NCI-H1105 treated with DMSO at 0.1 percent for 48 hours (cell line): ENCODE measurements at regions not wholly inside any gene's neighbourhood (a gene's known extent, or its start where the extent isn't known, plus 50 kb on each side); places are given as distances from the start of the nearest gene placed in this dataset.
"Not testable (repeated sequence)": the region's sequence is repeated elsewhere in the genome, so short reads cannot be mapped to it uniquely, and the experiment has no call there.

Experiments used
- DNase-seq: peaks from one replicate; lab custom pipeline; 2025; lab: John Stamatoyannopoulos, UW

DNA sequence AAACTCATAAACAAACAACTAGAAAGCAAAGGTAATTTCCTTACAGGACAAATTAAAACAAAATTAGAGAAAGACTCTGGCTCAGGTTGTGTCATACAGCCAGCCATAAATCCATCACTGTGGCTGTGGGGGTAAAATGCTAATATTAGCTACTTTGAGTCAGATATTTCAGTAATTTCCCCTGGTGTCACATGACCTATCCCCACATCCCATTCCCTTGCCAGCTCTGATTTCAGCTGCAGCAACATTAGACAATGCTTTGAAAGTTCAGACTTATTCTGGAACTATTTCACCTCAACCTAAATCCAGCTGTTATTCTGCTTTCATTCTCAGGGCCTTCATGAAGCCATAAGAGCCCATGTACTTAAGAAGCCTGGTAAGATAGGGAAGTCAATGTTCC, 55.3 kb downstream of the RPL10L start:
- no peak for DNase-seq

DNA sequence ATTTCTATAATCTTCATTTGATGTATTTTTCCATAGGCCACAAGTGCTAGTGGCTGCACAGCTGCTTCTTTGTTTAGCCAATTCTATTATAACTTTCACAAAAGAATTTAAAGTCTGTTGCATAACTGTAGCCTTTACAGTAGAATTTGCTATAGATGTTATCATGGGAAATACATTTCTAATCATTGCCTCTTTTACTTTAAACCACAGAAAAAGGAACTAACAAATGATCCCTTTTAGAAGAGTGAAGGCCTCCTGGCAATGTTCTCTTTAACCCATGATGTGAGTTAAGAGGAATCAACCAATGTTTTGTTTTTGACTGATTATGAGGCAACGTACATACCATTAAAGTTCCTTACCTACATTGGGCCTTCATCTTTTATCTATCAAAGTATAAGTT, 68.8 kb downstream of the RPL10L start:
- DNase-seq: no peak

- peak; percentile 61 for DNase-seq
Measured at GRCh38 chr14:46581036-46581671, 70.4 kb downstream of the RPL10L start.

- no peak for DNase-seq
Measured at GRCh38 chr14:46574978-46575375, 76.6 kb downstream of the RPL10L start.

- no peak for DNase-seq
Measured at GRCh38 chr14:46574221-46574977, 77.2 kb downstream of the RPL10L start.

GRCh38 chr14:46573498-46573897, 78.1 kb downstream of the RPL10L start:
- DNase-seq: no peak

GRCh38 chr14:46571970-46572369, 79.6 kb downstream of the RPL10L start:
- no peak for DNase-seq

DNA sequence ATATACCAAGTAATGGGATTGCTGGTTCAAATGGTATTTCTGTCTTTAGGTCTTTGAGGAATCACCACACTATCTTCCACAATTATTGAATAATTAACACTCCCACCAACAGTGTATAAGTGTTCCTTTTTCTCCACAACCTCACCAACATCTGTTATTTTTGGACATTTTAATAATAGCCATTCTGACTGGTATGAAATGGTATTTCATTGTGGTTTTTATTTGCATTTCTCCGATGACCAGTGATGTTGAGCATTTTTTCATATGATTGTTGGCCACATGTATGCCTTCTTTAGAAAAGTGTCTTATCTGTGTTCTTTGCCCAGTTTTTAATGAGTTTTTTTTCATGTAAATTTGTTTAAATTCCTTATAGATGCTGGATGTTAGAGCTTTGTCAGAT, 83.4 kb downstream of the RPL10L start:
- not testable (repeated sequence) for DNase-seq

- peak; percentile 3 for DNase-seq
Measured at GRCh38 chr14:46550836-46551235, 100.7 kb downstream of the RPL10L start.

- no peak for DNase-seq
Measured at GRCh38 chr14:46540986-46541385, 110.6 kb downstream of the RPL10L start.

GRCh38 chr14:46519121-46519520, 132.5 kb downstream of the RPL10L start:
- DNase-seq: no peak

DNA sequence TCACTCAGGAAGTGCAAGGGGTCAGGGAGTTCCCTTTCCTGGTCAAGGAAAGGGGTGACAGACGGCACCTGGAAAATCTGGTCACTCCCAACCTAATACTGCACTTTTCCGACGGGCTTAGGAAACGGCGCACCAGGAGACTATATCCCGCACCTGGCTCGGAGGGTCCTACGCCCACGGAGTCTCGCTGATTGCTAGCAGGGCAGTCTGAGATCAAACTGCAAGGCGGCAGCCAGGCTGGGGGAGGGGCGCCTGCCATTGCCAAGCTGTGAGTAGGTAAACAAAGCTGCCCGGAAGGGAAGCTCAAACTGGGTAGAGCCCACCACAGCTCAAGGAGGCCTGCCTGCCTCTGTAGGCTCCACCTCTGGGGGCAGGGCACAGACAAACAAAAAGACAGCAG, 142.8 kb downstream of the RPL10L start:
- peak; percentile 39 for DNase-seq

DNA sequence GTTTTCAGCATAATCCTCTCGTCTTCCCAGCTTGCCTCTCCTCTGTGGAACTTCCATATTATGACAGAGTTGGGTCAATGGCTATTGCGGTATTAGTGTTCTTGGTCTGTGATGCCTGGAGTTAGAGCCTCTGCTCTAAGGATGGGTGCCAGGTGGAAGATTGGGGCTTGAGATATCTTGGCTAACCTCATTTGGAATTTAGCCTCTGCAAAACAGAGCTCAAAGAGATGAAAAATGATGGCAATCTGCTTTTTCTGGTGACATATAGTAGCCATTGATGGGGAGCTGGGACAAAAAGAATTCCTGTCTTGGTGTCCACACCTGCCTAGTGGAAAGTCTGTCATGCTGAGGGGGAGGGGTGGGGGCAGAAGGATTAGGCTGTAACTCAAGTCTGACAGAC, 152.1 kb downstream of the RPL10L start:
- DNase-seq: no peak

GRCh38 chr14:46496409-46496808, 155.2 kb downstream of the RPL10L start:
- DNase-seq: no peak

- DNase-seq: peak; percentile 11
Measured at GRCh38 chr14:46490238-46490685, 161.3 kb downstream of the RPL10L start.

- DNase-seq: no peak
Measured at GRCh38 chr14:46488374-46488773, 163.2 kb downstream of the RPL10L start.

- DNase-seq: no peak
Measured at GRCh38 chr14:46487582-46488350, 163.8 kb downstream of the RPL10L start.

GRCh38 chr14:46482200-46482599, 169.4 kb downstream of the RPL10L start:
- DNase-seq: no peak

DNA sequence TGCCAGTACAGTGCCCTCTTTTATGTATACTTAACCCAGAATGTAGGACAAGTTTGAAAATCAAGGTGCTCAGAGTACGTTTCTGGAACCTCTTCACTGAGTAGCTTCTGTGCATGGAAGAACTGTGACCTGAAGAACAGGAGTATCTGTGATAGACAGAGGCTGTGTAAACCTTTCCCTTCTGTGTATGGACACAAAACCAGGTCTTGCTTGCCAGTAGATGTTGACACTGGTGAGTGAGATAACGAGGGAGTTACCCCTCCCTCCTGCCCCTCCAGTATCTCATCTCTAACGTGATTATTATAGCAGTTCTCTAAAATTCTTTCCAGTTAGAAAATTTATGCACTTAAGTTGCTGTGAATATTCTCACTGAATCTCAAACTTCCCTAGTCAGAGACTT, 170.8 kb downstream of the RPL10L start:
- DNase-seq: no peak

- DNase-seq: no peak
Measured at GRCh38 chr14:46472261-46472660, 179.3 kb downstream of the RPL10L start.

GRCh38 chr14:46464341-46464740, 187.2 kb downstream of the RPL10L start:
- DNase-seq: peak; percentile 27

GRCh38 chr14:46451800-46452199, 199.8 kb downstream of the RPL10L start:
- DNase-seq: no peak

DNA sequence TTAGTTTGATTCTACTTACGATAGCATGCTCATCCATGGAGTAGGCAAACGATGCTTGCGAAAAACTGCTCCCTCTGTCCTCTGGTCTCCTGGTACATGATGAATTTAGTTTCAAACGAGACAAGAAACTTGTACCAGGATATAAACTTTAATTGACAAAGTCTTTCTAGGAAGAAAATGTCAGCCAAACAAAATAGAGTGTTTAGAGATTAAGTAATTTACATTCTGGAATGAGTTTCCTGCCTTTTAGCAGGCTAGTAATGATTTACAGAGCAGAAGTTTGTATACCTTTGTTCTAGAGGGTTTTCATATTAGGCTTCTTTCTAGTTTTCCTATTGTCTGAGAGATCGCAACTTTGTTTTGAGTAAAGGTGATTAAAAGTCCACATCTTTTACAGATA, 206.9 kb downstream of the RPL10L start:
- no peak for DNase-seq
